NCI-H2107 treated with DMSO at 0.1 percent for 48 hours (cell line): ENCODE measurements at regions not wholly inside any gene's neighbourhood (a gene's known extent, or its start where the extent isn't known, plus 50 kb on each side); places are given as distances from the start of the nearest gene placed in this dataset.
A peak's percentile ranks its signal among the peaks of the same experiment; 100 is the strongest.
"Not testable (repeated sequence)": the region's sequence is repeated elsewhere in the genome, so short reads cannot be mapped to it uniquely, and the experiment has no call there.

Source experiments
- DNase-seq: peaks from one replicate; lab custom pipeline; 2025; ENCODE audit not compliant: unreplicated experiment; lab: John Stamatoyannopoulos, UW

DNA sequence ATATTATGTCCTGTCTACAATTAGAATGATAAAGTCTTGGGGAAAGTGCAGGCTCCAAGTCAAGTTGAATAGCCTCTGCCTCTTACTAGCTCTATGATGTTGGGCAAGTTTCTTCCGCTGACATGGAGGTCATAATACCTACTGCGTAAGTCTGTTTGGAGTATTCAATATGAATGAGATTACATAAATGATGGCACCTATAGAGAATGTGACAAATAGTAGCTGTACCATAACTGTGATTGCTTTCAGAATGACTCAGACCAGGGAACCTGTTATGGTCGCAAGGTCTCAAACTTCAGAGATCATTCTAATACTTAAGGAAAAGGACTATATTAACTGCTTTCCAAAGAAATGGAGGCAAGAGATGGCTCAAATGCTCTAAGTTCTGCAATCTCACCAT lies 94.0 kb upstream of the ABCA1 start:
- DNase-seq, result no peak

DNA sequence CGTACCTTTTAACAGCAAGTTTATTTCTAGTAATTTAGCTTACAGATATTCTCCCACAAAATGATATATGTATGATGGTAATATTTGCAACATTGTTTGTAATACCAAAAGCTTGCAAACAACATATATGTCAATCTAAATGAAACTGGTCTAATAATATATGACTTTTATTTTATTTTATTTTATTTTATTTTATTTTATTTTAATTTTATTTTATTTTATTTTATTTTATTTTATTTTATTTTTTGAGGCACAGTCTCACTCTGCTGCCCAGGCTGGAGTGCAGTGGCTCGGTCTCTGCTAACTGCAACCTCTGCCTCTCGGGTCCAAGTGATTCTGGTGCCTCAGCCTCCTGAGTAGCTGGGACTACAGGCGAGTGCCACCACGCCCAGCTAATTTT lies 94.6 kb upstream of the ABCA1 start:
- DNase-seq, result not testable (repeated sequence)

- no peak for DNase-seq
Measured at GRCh38 chr9:105023788-105024187, 95.8 kb upstream of the ABCA1 start.

GRCh38 chr9:105024529-105024928 lies 96.6 kb upstream of the ABCA1 start:
- DNase-seq, result no peak

DNA sequence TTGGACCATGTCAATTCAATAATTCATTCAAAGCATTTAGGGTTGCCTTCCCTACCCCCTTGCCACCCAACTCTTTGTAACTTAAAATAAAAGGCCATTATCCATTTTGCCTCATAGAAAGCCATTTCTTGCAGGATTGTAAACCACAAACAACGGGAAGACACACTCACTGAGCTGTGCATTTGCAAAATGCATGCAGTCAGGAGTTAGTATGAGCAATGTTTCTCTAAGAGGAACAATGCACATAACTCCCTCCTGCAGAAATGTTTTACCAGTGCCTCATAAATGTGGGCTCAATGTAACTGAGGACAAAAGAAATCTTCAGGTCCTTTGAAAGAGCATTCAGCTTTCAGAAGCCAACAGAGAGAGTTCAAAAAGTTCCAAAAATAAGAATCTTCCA lies 98.5 kb upstream of the ABCA1 start:
- no peak for DNase-seq

DNA sequence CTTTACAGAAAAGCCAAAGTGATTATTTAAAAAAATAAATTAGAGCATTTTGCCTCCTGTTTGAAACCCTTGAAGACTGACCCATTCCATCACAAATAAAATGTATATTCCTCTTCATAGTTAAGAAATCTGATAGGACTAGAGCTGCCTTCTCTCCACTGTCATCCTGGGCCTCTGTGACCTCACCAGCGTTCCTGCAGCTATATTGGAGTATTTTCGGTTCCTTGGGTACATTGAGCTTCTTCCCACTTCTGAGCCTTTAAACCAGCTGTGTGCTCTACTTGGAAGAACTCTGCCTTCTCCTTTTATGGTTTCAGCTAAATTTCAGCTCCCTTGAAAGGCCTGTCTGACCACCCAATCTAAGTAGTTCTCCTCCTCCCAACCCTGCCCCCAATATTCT lies 99.1 kb upstream of the ABCA1 start:
- DNase-seq, result no peak

- DNase-seq, result no peak
Measured at GRCh38 chr9:105030285-105030684, 102.3 kb upstream of the ABCA1 start.

GRCh38 chr9:105037139-105037538 lies 109.2 kb upstream of the ABCA1 start:
- no peak for DNase-seq

DNA sequence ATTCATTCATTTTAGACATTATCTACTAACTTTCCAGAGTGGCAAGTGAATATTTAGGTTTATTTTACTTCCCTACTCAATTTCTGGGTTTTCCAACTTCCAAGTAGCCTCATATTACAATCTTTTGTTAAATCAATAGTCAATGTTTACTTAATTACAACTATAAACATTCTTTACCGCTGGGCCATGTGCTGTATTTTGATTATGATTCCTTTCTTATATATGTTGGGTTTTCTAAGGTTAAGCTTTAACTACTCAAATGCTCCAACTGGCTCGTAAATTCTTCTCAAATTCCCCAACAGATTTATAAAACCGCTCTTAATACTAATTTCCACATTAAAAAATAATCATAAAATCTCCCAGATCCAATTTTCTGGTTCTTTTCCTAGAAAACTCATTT lies 110.1 kb upstream of the ABCA1 start:
- no peak for DNase-seq

GRCh38 chr9:105039175-105039799 lies 111.3 kb upstream of the ABCA1 start:
- no peak for DNase-seq

GRCh38 chr9:105043370-105043936 lies 115.5 kb upstream of the ABCA1 start:
- no peak for DNase-seq

- DNase-seq, result no peak
Measured at GRCh38 chr9:105044518-105044917, 116.6 kb upstream of the ABCA1 start.

DNA sequence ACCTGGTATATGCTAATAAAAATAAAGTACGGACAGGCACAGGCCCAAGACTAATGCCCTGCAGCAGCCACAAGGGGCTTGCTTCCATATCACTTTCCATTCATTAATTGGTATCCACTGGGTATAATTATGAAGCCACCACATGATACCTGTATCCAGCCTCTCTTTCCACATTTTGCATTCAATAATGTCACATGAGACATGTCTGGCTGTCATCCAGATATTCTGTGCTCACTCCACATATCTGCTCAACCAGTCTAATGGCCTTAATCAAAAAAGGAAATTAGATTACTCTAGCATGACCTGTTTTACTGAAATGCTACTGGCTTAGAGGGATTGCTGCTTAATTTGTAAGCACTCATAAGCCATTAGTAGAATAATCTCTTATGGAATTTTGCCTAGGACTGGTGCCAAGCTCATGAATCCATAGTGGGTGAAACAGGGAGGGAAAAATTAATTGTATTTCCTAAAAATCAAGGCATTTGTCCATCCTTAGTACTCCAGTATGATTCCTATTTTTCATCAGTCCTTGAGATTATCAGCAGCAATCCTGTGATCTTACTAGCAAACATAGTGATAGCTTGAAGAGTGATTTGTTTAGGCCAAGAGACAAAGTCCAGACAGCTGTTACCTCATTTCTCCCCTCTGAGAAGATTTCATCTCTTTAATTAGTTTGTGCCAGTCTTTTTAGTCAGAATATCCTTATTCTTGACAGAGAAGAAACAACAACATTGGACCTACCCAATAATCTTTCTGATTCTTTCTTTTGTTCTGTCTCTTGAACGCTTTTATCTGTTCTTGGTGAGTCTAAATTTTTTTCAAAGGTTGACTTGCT lies 119.2 kb upstream of the ABCA1 start:
- peak; percentile 15 for DNase-seq

DNA sequence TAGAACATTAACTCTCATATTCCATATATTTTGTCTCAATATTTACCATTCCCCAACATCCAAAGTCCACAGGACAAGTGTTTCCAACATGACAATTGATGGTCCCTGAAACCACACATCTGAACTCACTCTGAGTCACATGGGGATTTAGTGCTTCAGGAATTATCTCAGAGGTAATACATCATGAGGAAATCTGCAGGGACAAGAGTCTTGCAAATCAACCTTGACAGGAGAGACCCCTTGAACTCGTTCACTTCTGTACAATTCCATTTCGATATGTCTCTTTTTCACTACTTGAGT lies 119.7 kb upstream of the ABCA1 start:
- no peak for DNase-seq

DNA sequence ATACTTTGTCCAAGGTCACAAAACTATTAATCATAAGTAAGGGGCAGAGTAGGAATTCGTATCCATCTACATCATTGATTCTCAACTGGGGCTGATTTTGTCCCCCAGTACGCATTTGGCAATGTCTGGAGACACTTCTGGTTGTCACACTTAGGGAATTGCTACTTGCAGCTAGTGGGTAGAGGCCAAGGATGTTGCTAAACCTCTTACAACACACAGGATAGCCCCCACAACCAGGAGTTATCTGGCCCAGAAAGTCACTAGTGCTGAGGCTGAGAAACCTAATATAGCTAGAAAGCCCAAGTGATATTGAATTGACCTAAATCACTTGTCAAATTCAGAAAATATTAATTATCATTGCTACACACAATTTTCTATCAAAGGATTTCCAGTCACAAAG lies 120.4 kb upstream of the ABCA1 start:
- no peak for DNase-seq

DNA sequence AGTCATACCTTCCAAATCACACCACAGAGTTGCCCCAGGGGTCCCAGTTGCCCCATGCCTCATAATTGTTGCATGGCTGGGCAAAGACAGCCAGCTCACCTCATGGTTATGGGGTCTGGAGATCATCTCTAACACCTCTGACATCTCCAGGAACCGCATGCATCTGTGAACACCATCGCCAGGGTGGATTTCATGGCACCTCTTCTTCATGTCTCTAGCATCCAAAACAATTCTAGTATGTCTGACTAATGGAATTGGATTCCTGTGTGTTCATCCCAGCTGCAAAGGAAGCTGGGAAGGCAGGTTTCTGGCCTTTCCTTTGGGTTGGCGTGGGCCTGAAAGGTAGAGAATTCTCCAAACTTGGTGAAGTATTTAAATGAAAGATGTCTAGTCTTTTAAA lies 122.3 kb upstream of the ABCA1 start:
- no peak for DNase-seq

DNA sequence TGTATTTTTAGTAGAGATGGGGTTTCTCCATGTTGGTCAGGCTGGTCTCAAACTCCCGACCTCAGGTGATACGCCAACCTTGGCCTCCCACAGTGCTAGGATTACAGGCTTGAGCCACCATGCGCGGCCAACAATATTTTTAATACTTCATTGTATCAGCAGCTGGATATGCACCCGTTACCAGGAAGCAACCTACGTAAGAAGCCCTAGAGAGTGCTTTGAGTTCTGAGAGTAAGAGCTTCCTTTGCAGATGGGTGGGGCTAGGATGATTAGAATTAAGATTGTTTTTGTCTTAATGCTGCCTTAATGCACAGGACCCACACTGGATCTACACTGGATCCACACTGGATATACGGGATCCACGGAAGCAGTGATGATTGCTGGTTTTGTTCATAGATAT lies 123.9 kb upstream of the ABCA1 start:
- DNase-seq, result no peak

DNA sequence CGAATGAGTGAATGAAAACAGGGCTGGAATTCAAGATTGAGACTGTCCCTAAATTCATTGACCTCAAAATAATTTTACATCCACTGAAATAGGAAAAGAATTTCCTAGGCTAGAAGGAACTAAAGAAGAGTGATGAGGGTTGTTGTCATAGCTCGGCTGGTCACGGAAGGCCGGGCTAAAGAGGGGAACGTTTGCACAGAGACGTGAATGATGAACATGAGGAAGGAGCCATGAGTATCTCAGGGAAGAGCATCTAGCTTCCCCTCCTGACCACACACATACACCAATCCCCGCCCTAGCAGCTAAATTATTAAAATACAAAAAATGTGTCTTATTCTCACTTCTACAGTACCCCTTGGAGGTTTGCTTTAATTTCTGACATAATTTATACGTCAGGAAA lies 124.4 kb upstream of the ABCA1 start:
- no peak for DNase-seq

GRCh38 chr9:105053209-105053652 lies 125.3 kb upstream of the ABCA1 start:
- DNase-seq, result no peak

DNA sequence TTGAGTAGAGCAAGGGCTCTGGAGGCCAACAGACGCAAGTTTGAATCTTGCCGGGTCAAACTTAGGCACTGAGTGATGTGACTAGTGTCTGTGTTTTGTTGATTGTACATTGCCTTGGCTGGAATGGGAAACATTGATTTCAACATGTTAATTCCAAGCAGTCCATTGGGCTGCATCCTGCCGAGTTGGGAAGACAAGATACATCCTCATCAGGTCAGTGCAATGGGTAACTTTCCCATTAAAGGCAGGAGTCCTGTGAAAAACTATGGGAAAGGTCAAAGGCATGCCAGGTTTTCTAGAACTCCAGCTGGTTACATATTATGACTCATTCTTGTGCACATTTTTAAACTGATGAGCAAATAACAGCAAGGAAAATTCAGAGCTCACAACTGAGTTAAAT lies 126.5 kb upstream of the ABCA1 start:
- DNase-seq, result no peak

- peak; percentile 50 for DNase-seq
Measured at GRCh38 chr9:105055917-105056316, 128.0 kb upstream of the ABCA1 start.

GRCh38 chr9:105057551-105057950 lies 129.6 kb upstream of the ABCA1 start:
- no peak for DNase-seq

DNA sequence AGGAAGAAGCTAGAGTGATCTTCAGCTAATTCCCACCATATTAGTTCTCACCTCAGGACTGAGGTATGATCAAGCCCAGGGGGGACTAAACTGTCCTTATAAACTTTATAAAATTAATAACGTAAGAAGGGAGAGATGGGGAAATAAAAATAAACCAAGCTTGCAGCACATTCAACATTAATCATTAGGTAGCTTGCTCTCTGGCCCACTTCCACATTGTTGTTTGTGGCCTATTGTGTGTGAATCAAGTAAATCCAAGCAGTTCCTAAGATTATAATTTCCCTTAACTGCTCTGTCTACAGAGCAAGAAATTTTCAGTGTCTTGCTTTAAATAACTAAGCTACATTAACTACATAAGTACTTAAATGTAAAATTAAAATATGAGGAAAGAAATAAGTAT lies 131.3 kb upstream of the ABCA1 start:
- no peak for DNase-seq
